ENCODE measurements at regions not wholly inside any gene's neighbourhood (a gene's known extent, or its start where the extent isn't known, plus 50 kb on each side); places are given as distances from the start of the nearest gene placed in this dataset.

DNA sequence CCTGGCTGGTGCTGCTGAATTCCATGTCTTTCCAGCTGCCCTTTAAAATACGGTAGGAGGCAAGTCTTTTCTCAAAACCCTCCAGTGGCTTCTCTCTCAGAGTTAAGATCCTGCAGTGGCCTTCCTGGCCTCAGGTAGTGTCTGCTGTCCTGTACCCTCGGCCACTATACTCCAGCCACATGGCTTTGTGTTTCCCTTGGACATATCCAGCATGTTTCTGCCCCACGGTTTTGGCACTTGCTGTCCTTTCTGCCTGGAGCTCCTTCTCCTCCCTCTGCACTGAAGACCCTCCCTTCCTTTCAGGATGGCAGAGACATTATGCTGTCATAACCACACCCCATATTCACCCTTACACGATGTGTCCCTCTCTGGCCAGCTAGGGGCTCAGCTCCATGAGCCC is 76.5 kb upstream of the B3GAT1 start:
- no peaks in the 10 kb centered on the region for H3K79me2 ChIP-seq (ENCODE audit: low read length)
- H3K9ac ChIP-seq (ENCODE audit: low read length), result no peak overlapping the region
- TF ChIP-seq EZH2phosphoT487 (IDR thresholded peaks at IDR 0.05; ENCODE audit: low read depth), result no peak
- TF ChIP-seq, protein P1, sequence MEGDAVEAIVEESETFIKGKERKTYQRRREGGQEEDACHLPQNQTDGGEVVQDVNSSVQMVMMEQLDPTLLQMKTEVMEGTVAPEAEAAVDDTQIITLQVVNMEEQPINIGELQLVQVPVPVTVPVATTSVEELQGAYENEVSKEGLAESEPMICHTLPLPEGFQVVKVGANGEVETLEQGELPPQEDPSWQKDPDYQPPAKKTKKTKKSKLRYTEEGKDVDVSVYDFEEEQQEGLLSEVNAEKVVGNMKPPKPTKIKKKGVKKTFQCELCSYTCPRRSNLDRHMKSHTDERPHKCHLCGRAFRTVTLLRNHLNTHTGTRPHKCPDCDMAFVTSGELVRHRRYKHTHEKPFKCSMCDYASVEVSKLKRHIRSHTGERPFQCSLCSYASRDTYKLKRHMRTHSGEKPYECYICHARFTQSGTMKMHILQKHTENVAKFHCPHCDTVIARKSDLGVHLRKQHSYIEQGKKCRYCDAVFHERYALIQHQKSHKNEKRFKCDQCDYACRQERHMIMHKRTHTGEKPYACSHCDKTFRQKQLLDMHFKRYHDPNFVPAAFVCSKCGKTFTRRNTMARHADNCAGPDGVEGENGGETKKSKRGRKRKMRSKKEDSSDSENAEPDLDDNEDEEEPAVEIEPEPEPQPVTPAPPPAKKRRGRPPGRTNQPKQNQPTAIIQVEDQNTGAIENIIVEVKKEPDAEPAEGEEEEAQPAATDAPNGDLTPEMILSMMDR (IDR thresholded peaks at IDR 0.05; ENCODE audit: low read depth, low read length), result no peak
- H3K9me3 ChIP-seq (ENCODE audit: insufficient read depth, low read length), result no peaks in the 10 kb centered on the region
- H3K27me3 ChIP-seq (ENCODE audit: low read depth, low read length), result no peaks in the 10 kb centered on the region
- no peaks in the 10 kb centered on the region for H4K20me1 ChIP-seq (ENCODE audit: insufficient read depth, low read length)
- no peak overlapping the region for H3K27ac ChIP-seq (ENCODE audit: low read length)
- no peaks in the 10 kb centered on the region for H3K4me1 ChIP-seq (ENCODE audit: low read length)
- H3K36me3 ChIP-seq (replicated peaks; ENCODE audit: low read depth, low read length), result no peaks in the 10 kb centered on the region
- H2AFZ ChIP-seq (ENCODE audit: low read depth, low read length), result no peak overlapping the region
- no peak overlapping the region for H3K4me2 ChIP-seq (ENCODE audit: low read length)
- H3K4me3 ChIP-seq (ENCODE audit: low read length), result no peak overlapping the region

DNA sequence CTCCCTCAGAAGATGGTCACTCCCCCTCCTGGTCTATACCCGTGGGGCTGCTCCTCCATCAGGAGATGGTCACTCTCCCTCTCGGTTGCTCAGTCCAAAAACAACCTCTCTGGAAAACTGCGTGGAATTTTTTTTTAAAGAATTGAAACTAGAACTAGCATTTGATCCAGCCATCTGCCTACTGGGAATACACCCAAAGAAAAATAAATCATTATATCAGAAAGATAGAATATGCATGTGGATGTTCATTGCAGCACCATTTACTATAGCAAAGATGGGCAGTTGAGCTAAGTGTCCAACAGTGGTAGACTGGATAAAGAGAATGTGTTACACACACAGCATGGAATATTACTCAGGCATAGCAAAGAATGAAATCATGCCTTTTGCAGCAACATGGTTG is 75.7 kb upstream of the B3GAT1 start:
- Histone ChIP-seq H3K9ac (ENCODE audit: low read length) (no peak overlapping the region), H2AFZ (ENCODE audit: low read depth, low read length) (no peak overlapping the region), H3K4me2 (ENCODE audit: low read length) (no peak overlapping the region), H3K27me3 (ENCODE audit: low read depth, low read length) (no peaks in the 10 kb centered on the region), H3K4me1 (ENCODE audit: low read length) (no peaks in the 10 kb centered on the region), H3K4me3 (ENCODE audit: low read length) (no peak overlapping the region), H4K20me1 (ENCODE audit: insufficient read depth, low read length) (no peaks in the 10 kb centered on the region), H3K36me3 (replicated peaks; ENCODE audit: low read depth, low read length) (no peaks in the 10 kb centered on the region), H3K79me2 (ENCODE audit: low read length) (no peaks in the 10 kb centered on the region), H3K9me3 (ENCODE audit: insufficient read depth, low read length) (no peaks in the 10 kb centered on the region), H3K27ac (ENCODE audit: low read length) (no peak overlapping the region)
- TF ChIP-seq EZH2phosphoT487 (IDR thresholded peaks at IDR 0.05; ENCODE audit: low read depth), result no peak

DNA sequence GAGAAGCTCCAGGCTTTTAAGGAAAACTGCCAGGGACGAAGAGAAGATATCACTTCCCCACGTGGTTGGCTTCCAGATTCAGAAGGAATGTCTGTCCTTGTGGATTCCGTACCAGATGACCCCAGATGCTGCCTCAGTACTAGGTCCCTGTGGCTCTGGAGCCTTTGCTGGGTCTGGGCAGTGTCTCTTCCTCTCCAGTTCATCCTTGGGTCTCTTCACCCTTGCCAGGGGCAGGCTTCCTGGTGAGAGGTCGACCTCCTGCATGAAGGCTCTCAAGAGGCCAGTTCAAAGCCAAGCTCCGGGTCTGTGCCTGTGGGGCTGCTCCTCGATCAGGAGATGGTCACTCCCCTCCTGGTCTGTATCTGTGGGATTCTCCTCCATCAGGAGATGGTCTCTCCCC is 74.7 kb upstream of the B3GAT1 start:
- H3K4me1 ChIP-seq (ENCODE audit: low read length), result no peaks in the 10 kb centered on the region
- no peak overlapping the region for H3K4me2 ChIP-seq (ENCODE audit: low read length)
- no peak overlapping the region for H3K9ac ChIP-seq (ENCODE audit: low read length)
- H3K27me3 ChIP-seq (ENCODE audit: low read depth, low read length), result peaks cover 3% of the 10 kb centered on the region; the same call in 1 of the 2 replicates
- no peaks in the 10 kb centered on the region for H3K36me3 ChIP-seq (replicated peaks; ENCODE audit: low read depth, low read length)
- no peak overlapping the region for H3K4me3 ChIP-seq (ENCODE audit: low read length)
- TF ChIP-seq, protein P1 (IDR thresholded peaks at IDR 0.05; ENCODE audit: low read depth, low read length), result no peak
- TF ChIP-seq EZH2phosphoT487 (IDR thresholded peaks at IDR 0.05; ENCODE audit: low read depth), result no peak
- no peaks in the 10 kb centered on the region for H4K20me1 ChIP-seq (ENCODE audit: insufficient read depth, low read length)
- H3K27ac ChIP-seq (ENCODE audit: low read length), result no peak overlapping the region
- no peaks in the 10 kb centered on the region for H3K79me2 ChIP-seq (ENCODE audit: low read length)
- H3K9me3 ChIP-seq (ENCODE audit: insufficient read depth, low read length), result no peaks in the 10 kb centered on the region
- H2AFZ ChIP-seq (ENCODE audit: low read depth, low read length), result no peak overlapping the region

DNA sequence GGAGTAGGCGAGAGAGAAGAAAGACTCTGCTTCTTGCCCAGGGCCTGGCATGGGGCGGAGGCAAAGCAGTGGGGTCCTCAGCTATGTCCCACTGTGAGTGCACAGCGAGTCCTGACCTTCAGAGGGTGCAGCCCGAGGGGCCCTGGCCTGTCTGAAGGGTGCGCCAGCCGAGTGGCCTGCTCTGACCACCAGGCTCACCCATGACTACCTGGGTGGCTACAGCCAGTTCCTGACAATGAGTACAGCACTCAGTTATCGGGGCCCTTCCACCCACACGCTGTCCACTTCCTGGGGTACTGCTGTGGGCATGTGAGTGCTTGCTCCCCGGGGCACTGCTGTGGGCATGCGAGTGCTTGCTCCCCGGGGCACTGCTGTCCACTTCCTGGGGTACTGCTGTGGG is 74.1 kb upstream of the B3GAT1 start:
- H3K4me3 ChIP-seq (ENCODE audit: low read length), result no peak overlapping the region
- TF ChIP-seq, protein P1 (IDR thresholded peaks at IDR 0.05; ENCODE audit: low read depth, low read length), result no peak
- TF ChIP-seq EZH2phosphoT487 (IDR thresholded peaks at IDR 0.05; ENCODE audit: low read depth), result no peak
- no peak overlapping the region for H3K4me2 ChIP-seq (ENCODE audit: low read length)
- H3K36me3 ChIP-seq (replicated peaks; ENCODE audit: low read depth, low read length), result no peaks in the 10 kb centered on the region
- H3K27ac ChIP-seq (ENCODE audit: low read length), result no peak overlapping the region
- H3K4me1 ChIP-seq (ENCODE audit: low read length), result no peaks in the 10 kb centered on the region
- no peaks in the 10 kb centered on the region for H3K9me3 ChIP-seq (ENCODE audit: insufficient read depth, low read length)
- no peaks in the 10 kb centered on the region for H3K79me2 ChIP-seq (ENCODE audit: low read length)
- H3K9ac ChIP-seq (ENCODE audit: low read length), result no peak overlapping the region
- H2AFZ ChIP-seq (ENCODE audit: low read depth, low read length), result no peak overlapping the region
- peaks cover 3% of the 10 kb centered on the region; the same call in 1 of the 2 replicates for H3K27me3 ChIP-seq (ENCODE audit: low read depth, low read length)
- H4K20me1 ChIP-seq (ENCODE audit: insufficient read depth, low read length), result no peaks in the 10 kb centered on the region

DNA sequence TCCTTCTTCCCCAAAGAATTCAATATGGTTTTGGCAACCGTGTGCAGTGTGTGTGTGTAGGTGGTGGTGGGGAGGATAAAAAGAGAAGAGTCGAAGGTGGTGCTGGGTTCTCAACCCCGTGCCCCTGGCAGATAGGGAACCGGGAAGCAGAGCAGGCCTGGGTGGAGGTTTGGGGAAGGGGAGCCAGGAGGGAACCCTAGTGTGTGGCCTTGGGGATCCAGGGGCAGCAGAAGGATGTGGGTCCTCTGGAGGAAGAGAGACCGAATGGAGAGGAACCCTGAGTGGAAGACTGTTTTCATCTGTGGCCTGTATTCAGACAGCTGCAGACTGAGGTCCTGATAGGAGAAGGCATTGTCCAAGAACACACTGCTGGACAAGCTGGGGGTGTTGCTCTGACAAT is 73.3 kb upstream of the B3GAT1 start:
- Histone ChIP-seq H3K4me1 (ENCODE audit: low read length) (no peaks in the 10 kb centered on the region), H3K79me2 (ENCODE audit: low read length) (no peaks in the 10 kb centered on the region), H3K27me3 (ENCODE audit: low read depth, low read length) (peaks cover 3% of the 10 kb centered on the region; the same call in 1 of the 2 replicates), H2AFZ (ENCODE audit: low read depth, low read length) (no peak overlapping the region), H3K27ac (ENCODE audit: low read length) (no peak overlapping the region), H3K36me3 (replicated peaks; ENCODE audit: low read depth, low read length) (no peaks in the 10 kb centered on the region), H3K9me3 (ENCODE audit: insufficient read depth, low read length) (no peaks in the 10 kb centered on the region), H3K4me3 (ENCODE audit: low read length) (no peak overlapping the region), H3K9ac (ENCODE audit: low read length) (no peak overlapping the region), H3K4me2 (ENCODE audit: low read length) (no peak overlapping the region), H4K20me1 (ENCODE audit: insufficient read depth, low read length) (no peaks in the 10 kb centered on the region)
- TF ChIP-seq, protein P1 (IDR thresholded peaks at IDR 0.05; ENCODE audit: low read depth, low read length), result no peak
- TF ChIP-seq EZH2phosphoT487 (IDR thresholded peaks at IDR 0.05; ENCODE audit: low read depth), result no peak
